Stimulated activated CD4-positive, alpha-beta T cell treated with anti-CD3 and anti-CD28 coated beads, Interleukin-4, amount 100 ng/mL, for 48 hours (primary cell): ENCODE measurements at regions not wholly inside any gene's neighbourhood (a gene's known extent, or its start where the extent isn't known, plus 50 kb on each side); places are given as distances from the start of the nearest gene placed in this dataset.

ENCODE experiments used
- DNase-seq, 2 donors: peaks; one replicate each; pipeline ENCODE4 v3.0.0-alpha.2; 2020; ENCODE audit warnings: low read depth in 2 of 2

GRCh38 chr11:105193260-105193659 is 53.7 kb upstream of the CARD18 start:
- no peak for DNase-seq

GRCh38 chr11:105192115-105192514 is 52.5 kb upstream of the CARD18 start:
- no peak for DNase-seq

- DNase-seq: no peak
Observed at GRCh38 chr11:105189581-105189980, 50.0 kb upstream of the CARD18 start.
